PFSK-1 (cell line): ENCODE measurements at regions not wholly inside any gene's neighbourhood (a gene's known extent, or its start where the extent isn't known, plus 50 kb on each side); places are given as distances from the start of the nearest gene placed in this dataset.

Experiments
- FOXP2 ChIP-seq: optimal IDR thresholded peaks from 2 replicates; pipeline ENCODE3; 2011; ENCODE audit warnings: borderline replicate concordance, control low read depth, inconsistent platforms; ENCODE audit not compliant: insufficient read depth; ENCODE audit errors: extremely low read length, extremely low read depth
- POLR2AphosphoS5 ChIP-seq: IDR thresholded peaks from 2 replicates; pipeline ENCODE4 v1.6.1; 2012; ENCODE audit warnings: low read depth, mild to moderate bottlenecking, control low read depth, low read length, moderate library complexity
- SIN3A ChIP-seq: IDR thresholded peaks from 2 replicates; pipeline ENCODE4 v1.6.1; 2012; ENCODE audit warnings: mild to moderate bottlenecking, low read length, moderate library complexity, borderline replicate concordance; ENCODE audit not compliant: insufficient read depth
- TAF1 ChIP-seq: IDR thresholded peaks from 2 replicates; pipeline ENCODE4 v1.6.1; 2012; ENCODE audit warnings: low read length, control low read depth, borderline replicate concordance; ENCODE audit not compliant: insufficient read depth
- TF ChIP-seq, protein P1 (sequence below), 2 experiments: IDR thresholded peaks; 2 replicates each; pipeline versions ENCODE4 v1.6.1 to v1.8.0; 2011 to 2012; ENCODE audit warnings: low read depth in 2 of 2, low read length in 2 of 2, control low read depth in 1 of 2, inconsistent platforms in 1 of 2, mild to moderate bottlenecking in 1 of 2, moderate library complexity in 1 of 2; ENCODE audit not compliant: insufficient read depth in 1 of 2

DNA sequence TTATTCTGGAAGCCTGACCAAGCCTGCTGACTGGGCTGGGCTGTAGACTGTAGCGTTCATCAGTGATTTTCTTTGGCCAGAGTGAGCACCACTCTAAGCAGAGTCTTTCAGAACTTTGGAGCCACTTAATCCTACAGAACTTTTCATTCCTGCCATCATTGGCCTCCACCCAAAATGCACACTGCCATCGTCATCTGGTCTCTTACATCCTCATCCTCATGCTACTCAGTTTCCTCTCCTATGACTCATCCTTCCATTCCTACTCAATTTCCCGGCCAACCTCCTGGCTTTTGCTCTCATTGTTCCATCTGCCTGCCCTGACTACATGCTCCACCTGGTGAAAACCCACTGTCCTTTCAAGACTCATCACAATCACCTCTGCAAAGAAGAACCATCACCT, 233.8 kb upstream of the USP25 start:
- no peak for TF ChIP-seq FOXP2
- TF ChIP-seq, protein P1, sequence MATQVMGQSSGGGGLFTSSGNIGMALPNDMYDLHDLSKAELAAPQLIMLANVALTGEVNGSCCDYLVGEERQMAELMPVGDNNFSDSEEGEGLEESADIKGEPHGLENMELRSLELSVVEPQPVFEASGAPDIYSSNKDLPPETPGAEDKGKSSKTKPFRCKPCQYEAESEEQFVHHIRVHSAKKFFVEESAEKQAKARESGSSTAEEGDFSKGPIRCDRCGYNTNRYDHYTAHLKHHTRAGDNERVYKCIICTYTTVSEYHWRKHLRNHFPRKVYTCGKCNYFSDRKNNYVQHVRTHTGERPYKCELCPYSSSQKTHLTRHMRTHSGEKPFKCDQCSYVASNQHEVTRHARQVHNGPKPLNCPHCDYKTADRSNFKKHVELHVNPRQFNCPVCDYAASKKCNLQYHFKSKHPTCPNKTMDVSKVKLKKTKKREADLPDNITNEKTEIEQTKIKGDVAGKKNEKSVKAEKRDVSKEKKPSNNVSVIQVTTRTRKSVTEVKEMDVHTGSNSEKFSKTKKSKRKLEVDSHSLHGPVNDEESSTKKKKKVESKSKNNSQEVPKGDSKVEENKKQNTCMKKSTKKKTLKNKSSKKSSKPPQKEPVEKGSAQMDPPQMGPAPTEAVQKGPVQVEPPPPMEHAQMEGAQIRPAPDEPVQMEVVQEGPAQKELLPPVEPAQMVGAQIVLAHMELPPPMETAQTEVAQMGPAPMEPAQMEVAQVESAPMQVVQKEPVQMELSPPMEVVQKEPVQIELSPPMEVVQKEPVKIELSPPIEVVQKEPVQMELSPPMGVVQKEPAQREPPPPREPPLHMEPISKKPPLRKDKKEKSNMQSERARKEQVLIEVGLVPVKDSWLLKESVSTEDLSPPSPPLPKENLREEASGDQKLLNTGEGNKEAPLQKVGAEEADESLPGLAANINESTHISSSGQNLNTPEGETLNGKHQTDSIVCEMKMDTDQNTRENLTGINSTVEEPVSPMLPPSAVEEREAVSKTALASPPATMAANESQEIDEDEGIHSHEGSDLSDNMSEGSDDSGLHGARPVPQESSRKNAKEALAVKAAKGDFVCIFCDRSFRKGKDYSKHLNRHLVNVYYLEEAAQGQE (IDR thresholded peaks at IDR 0.05; ENCODE audit: insufficient read depth in 1 of 2, low read depth in 2 of 2, low read length in 2 of 2): no peak
- TF ChIP-seq POLR2AphosphoS5: no peak
- no peak for TF ChIP-seq SIN3A
- no peak for TF ChIP-seq TAF1

DNA sequence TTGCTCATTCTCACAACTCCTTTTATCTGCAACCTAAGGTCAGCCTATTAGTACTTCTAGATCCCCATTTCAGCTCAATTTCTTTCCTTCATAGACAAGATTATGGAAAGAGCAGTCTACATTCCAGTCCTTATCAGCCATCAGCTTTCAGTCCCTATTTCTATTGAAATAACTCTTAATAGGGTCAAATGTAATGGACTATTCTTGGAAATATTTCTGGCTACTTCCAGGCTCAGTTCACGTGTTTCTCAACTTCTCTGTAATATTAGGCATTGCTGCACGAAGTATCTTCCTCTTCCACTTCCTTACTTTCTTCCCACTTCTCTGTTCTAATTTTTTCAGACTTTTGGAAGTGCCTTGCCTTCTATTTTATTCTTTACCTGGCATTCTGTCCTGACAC, 232.9 kb upstream of the USP25 start:
- TF ChIP-seq FOXP2: no peak
- TF ChIP-seq SIN3A: no peak
- no peak for TF ChIP-seq POLR2AphosphoS5
- no peak for TF ChIP-seq TAF1
- TF ChIP-seq, protein P1 (IDR thresholded peaks at IDR 0.05; ENCODE audit: insufficient read depth in 1 of 2, low read depth in 2 of 2, low read length in 2 of 2): no peak

DNA sequence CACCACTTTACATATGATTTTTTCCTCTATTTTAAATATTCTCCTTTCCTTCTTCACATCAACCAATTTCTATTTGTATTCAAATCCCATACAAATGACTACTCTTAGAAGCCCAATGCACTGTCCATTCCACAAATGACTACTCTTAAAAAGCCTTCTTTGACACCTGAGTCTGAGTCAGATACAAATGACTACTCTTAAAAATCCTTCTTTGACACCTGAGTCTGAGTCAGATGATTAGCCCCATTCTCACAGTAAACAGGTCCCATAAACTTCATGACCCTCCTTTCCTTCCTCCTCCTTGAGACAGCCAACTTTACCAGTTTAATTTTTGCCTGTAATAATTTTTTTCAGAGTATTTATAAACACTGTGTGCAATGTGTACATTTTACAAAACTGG, 231.3 kb upstream of the USP25 start:
- TF ChIP-seq POLR2AphosphoS5: no peak
- no peak for TF ChIP-seq FOXP2
- no peak for TF ChIP-seq TAF1
- TF ChIP-seq, protein P1 (IDR thresholded peaks at IDR 0.05; ENCODE audit: insufficient read depth in 1 of 2, low read depth in 2 of 2, low read length in 2 of 2): no peak
- TF ChIP-seq SIN3A: no peak

DNA sequence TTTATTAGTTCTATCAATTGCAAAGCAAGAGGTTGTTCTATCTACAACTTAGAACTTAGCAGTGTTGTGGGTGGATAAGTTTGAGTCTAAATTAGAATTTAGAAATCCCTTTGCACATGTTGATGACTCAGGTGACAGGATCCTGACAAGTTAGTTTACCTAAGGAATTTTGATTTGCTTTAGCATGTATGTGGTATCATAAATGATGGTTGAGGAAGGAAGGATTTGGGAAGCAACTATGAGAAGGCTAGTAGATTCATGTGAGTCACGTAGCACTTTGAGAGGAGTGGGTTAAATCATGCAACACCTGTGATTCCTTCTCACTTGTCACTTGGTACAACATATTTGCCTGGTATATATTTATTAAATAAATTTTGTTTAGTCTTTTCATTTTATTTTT, 223.7 kb upstream of the USP25 start:
- TF ChIP-seq FOXP2 (no peak), TAF1 (no peak), POLR2AphosphoS5 (no peak), SIN3A (no peak)
- TF ChIP-seq, protein P1 (IDR thresholded peaks at IDR 0.05; ENCODE audit: insufficient read depth in 1 of 2, low read depth in 2 of 2, low read length in 2 of 2): no peak

DNA sequence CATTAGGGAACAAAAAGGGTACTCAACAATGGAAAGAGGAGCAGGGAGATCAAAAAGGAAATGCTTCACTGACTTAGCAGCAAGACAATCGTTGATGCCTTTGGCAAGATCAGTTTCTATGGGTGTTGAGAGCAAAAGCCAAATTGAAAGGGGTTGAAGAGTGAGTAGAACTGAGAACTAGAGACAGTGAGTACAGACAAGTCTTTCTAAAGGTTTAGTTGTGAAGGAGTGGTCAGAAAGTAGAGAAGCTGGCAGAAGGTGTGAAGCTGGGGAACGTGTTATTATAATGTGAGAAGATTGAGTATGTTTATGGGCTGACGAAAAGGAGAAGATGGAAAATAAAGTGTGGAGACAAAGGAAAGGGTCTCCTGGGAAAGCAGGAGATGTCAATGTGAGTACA, 221.2 kb upstream of the USP25 start:
- TF ChIP-seq TAF1: no peak
- TF ChIP-seq POLR2AphosphoS5: no peak
- no peak for TF ChIP-seq FOXP2
- TF ChIP-seq SIN3A: no peak
- TF ChIP-seq, protein P1 (IDR thresholded peaks at IDR 0.05; ENCODE audit: insufficient read depth in 1 of 2, low read depth in 2 of 2, low read length in 2 of 2): no peak
